ENCODE measurements at regions not wholly inside any gene's neighbourhood (a gene's known extent, or its start where the extent isn't known, plus 50 kb on each side); places are given as distances from the start of the nearest gene placed in this dataset.
"Not testable (repeated sequence)": the region's sequence is repeated elsewhere in the genome, so short reads cannot be mapped to it uniquely, and the experiment has no call there.

DNA sequence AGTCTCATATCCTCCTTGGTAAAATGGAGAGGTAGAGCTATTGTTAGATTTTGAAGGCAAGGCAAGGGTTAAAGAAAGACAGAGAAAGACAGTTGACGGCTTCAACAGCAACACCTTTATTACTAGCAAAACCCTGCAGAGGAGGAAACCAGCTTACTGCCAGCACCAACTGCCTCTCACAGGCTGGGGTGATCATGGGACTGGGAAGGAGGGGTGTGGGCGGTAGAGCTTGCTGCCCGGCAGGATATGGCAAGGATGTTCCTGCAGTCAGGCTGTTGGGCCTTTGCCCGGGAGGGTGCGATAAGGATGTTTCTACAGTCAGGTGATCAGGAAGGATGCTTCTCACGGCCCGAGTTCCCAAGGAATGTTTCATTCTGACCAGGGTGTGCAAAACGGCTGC lies 310.0 kb downstream of the FOXD4L4 start:
- H3K27me3 ChIP-seq (ENCODE audit: insufficient read depth in 3 of 3, low read length in 2 of 3); ATAC-seq; H3K36me3 ChIP-seq (ENCODE audit: insufficient read depth in 1 of 2, low read depth in 1 of 2); H3K9me3 ChIP-seq; DNase-seq; intact Hi-C loops (cut with DNase I); H3K4me3 ChIP-seq; H3K27ac ChIP-seq; H3K4me1 ChIP-seq: not testable (repeated sequence)
- no CpG with 5 or more reads among the region's 8 CpGs for WGBS, 3 donors

DNA sequence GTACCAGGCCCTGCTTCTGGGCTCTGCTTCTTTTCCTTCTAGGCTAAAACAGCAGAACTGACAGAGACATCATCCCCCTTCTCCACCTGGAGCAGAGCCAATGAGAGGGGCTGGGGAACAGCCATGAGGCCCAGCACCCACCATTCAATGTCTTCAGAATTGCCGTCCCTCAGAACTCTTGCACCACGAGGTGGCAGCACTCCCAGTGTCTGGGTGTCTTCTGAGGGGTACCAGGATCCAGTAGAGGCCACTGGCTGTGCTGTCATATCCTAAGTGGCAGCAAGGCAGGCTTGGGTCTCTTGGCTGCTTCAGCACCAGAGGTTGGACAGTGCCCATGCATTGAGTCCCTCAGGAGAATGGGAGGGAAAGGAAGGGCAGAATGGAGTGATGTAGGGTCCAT lies 312.8 kb downstream of the FOXD4L4 start:
- DNase-seq; H3K4me1 ChIP-seq; H3K36me3 ChIP-seq (ENCODE audit: insufficient read depth in 1 of 2, low read depth in 1 of 2); ATAC-seq; H3K9me3 ChIP-seq; H3K27ac ChIP-seq; H3K4me3 ChIP-seq; H3K27me3 ChIP-seq (ENCODE audit: insufficient read depth in 3 of 3, low read length in 2 of 3); intact Hi-C loops (cut with DNase I): not testable (repeated sequence)
- whole genome bisulfite sequencing, 3 donors: no CpG with 5 or more reads among the region's 2 CpGs

- H3K4me3 ChIP-seq; H3K4me1 ChIP-seq; H3K9me3 ChIP-seq; H3K27ac ChIP-seq; DNase-seq; H3K27me3 ChIP-seq (ENCODE audit: insufficient read depth in 3 of 3, low read length in 2 of 3); H3K36me3 ChIP-seq (ENCODE audit: insufficient read depth in 1 of 2, low read depth in 1 of 2); intact Hi-C loops (cut with DNase I); ATAC-seq: not testable (repeated sequence)
- no CpG with 5 or more reads among the region's 2 CpGs for WGBS, 3 donors
Observed at GRCh38 chr9:66054705-66055104, 317.8 kb downstream of the FOXD4L4 start.

- WGBS, 3 donors: no CpG with 5 or more reads among the region's 1 CpG
- H3K36me3 ChIP-seq (ENCODE audit: insufficient read depth in 1 of 2, low read depth in 1 of 2); intact Hi-C loops (cut with DNase I); H3K9me3 ChIP-seq; H3K4me3 ChIP-seq; H3K27me3 ChIP-seq (ENCODE audit: insufficient read depth in 3 of 3, low read length in 2 of 3); ATAC-seq; H3K27ac ChIP-seq; DNase-seq; H3K4me1 ChIP-seq: not testable (repeated sequence)
Observed at GRCh38 chr9:66060681-66061080, 323.7 kb downstream of the FOXD4L4 start.

GRCh38 chr9:66063822-66064221 lies 326.9 kb downstream of the FOXD4L4 start:
- H3K36me3 ChIP-seq (ENCODE audit: insufficient read depth in 1 of 2, low read depth in 1 of 2); DNase-seq; ATAC-seq; H3K27ac ChIP-seq; H3K27me3 ChIP-seq (ENCODE audit: insufficient read depth in 3 of 3, low read length in 2 of 3); H3K9me3 ChIP-seq; H3K4me3 ChIP-seq; intact Hi-C loops (cut with DNase I); H3K4me1 ChIP-seq: not testable (repeated sequence)
- WGBS, 3 donors: no CpG with 5 or more reads among the region's 1 CpG

GRCh38 chr9:66065735-66066134 lies 328.8 kb downstream of the FOXD4L4 start:
- peak; percentile 6 to 48 for DNase-seq
- H3K4me1 ChIP-seq; H3K27ac ChIP-seq; H3K9me3 ChIP-seq; H3K36me3 ChIP-seq (ENCODE audit: insufficient read depth in 1 of 2, low read depth in 1 of 2); intact Hi-C loops (cut with DNase I); H3K4me3 ChIP-seq; H3K27me3 ChIP-seq (ENCODE audit: insufficient read depth in 3 of 3, low read length in 2 of 3); ATAC-seq: not testable (repeated sequence)
- WGBS, 3 donors: 75 to 78% (median 77%) methylated on average over 3 of the region's 5 CpGs

DNA sequence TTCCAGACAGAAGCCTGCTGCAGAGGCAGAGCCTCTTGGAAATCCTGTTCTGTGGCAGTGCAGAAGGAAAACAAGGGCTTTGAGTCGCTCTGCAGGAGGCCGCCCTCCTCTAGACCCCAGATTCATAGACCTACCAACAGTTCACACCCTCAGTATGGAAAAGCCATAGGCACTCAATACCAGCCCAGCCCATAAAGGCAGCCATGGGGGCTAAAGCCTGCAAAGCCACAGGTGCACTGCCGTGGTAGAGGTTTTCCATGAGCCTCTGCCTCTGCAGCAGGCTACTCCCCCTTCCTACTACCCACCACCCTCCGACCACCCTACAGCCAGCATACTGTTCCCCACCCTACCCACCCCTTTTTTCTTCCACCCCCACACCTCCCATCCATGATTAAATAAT lies 330.3 kb downstream of the FOXD4L4 start:
- H3K9me3 ChIP-seq; ATAC-seq; H3K27me3 ChIP-seq (ENCODE audit: insufficient read depth in 3 of 3, low read length in 2 of 3); H3K4me3 ChIP-seq; H3K4me1 ChIP-seq; H3K36me3 ChIP-seq (ENCODE audit: insufficient read depth in 1 of 2, low read depth in 1 of 2); H3K27ac ChIP-seq; intact Hi-C loops (cut with DNase I): not testable (repeated sequence)
- WGBS, 3 donors: 73 to 90% (median 89%) methylated on average over 3 to 4 of the region's 4 CpGs
- peak; percentile 6 to 20 for DNase-seq

- 80 to 90% (median 84%) methylated on average over 2 of the region's 4 CpGs for WGBS, 3 donors
- ATAC-seq; intact Hi-C loops (cut with DNase I); H3K4me1 ChIP-seq; H3K4me3 ChIP-seq; H3K27ac ChIP-seq; H3K36me3 ChIP-seq (ENCODE audit: insufficient read depth in 1 of 2, low read depth in 1 of 2); H3K9me3 ChIP-seq; DNase-seq; H3K27me3 ChIP-seq (ENCODE audit: insufficient read depth in 3 of 3, low read length in 2 of 3): not testable (repeated sequence)
Observed at GRCh38 chr9:66068451-66068989, 331.6 kb downstream of the FOXD4L4 start.

DNA sequence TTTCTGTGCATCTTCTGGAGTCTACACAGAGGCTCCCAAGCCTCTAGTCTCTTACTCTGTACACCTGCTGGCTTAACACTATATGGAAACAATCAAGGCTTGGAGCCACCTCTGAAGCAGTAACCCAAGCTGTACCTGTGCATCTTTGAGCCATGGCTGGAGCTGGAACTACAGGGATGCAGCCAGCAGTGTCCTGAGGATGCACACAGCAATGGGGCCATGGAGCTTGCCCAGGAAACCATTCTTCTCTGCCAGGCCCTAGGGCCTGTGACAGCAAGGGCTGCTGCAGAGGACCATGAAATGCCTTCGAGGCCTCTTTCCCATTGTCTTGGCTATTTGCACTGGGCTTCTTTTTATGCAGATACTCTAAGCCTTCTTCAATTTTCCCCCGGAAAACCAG lies 332.1 kb downstream of the FOXD4L4 start:
- WGBS, 3 donors: 50 to 73% (median 62%) methylated on average over 1 of the region's 2 CpGs
- H3K4me3 ChIP-seq; intact Hi-C loops (cut with DNase I); ATAC-seq; H3K4me1 ChIP-seq; H3K27ac ChIP-seq; H3K36me3 ChIP-seq (ENCODE audit: insufficient read depth in 1 of 2, low read depth in 1 of 2); H3K27me3 ChIP-seq (ENCODE audit: insufficient read depth in 3 of 3, low read length in 2 of 3); H3K9me3 ChIP-seq: not testable (repeated sequence)
- peak in 1 of 2 donors; percentile 28 for DNase-seq

- H3K27ac ChIP-seq; H3K4me1 ChIP-seq; H3K4me3 ChIP-seq; ATAC-seq; H3K27me3 ChIP-seq (ENCODE audit: insufficient read depth in 3 of 3, low read length in 2 of 3); DNase-seq; H3K9me3 ChIP-seq; H3K36me3 ChIP-seq (ENCODE audit: insufficient read depth in 1 of 2, low read depth in 1 of 2); intact Hi-C loops (cut with DNase I): not testable (repeated sequence)
Observed at GRCh38 chr9:66073111-66073510, 336.2 kb downstream of the FOXD4L4 start.

DNA sequence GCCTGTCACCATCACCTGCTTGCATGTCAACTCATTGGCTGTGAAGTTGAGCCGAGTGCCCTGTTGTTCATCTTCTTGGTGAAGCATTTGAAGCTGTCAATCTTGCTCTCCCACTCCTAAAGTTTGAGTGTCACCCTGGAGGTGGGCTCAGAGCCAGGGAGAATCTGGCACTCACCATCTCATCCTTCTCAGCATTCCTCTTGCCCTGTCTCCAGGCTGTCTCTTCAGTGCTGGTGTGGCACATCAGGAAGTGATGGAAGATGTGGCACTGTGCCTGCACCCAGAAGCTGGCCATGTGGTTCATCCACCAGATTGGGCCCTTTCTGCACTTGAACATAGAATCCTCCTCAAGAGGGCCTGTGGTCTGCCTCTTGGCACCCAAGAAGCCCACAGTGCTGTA lies 345.9 kb downstream of the FOXD4L4 start:
- H3K27ac ChIP-seq; intact Hi-C loops (cut with DNase I); H3K9me3 ChIP-seq; ATAC-seq; H3K4me1 ChIP-seq; H3K27me3 ChIP-seq (ENCODE audit: insufficient read depth in 3 of 3, low read length in 2 of 3); DNase-seq; H3K4me3 ChIP-seq; H3K36me3 ChIP-seq (ENCODE audit: insufficient read depth in 1 of 2, low read depth in 1 of 2): not testable (repeated sequence)
- WGBS, 3 donors: no CpG with 5 or more reads among the region's 1 CpG

All from psoas muscle (tissue), 7 donors.